HEK293 (cell line): ENCODE measurements at regions not wholly inside any gene's neighbourhood (a gene's known extent, or its start where the extent isn't known, plus 50 kb on each side); places are given as distances from the start of the nearest gene placed in this dataset.

Source experiments
- CTCF ChIA-PET: fragments of 350-600 bp; formaldehyde crosslinking; extraction: SDS; loops from one replicate; lab custom pipeline; 2021; ENCODE audit warnings: antibody characterized with exemption; lab: Yijun Ruan, JAX
- POLR2A ChIA-PET: fragments of 300-600 bp; formaldehyde crosslinking; extraction: SDS; loops from one replicate; lab custom pipeline; 2020; ENCODE audit warnings: antibody characterized with exemption, inconsistent platforms; lab: Yijun Ruan, JAX
- H3K27ac ChIP-seq: fragments of 200-500 bp; sonication (Bioruptor generic); 2 replicates; pipeline ENCODE4 v1.5.1; 2014; ENCODE audit warnings: low read depth, low read length, control low read depth, inconsistent platforms; ENCODE audit errors: extremely low read depth
- H3K36me3 ChIP-seq, 2 experiments: fragments of 200-500 bp in 1 of 2; sonication (Bioruptor generic) in 1 of 2; 1 replicate in 1 of 2; 2 replicates in 1 of 2; pipeline ENCODE4 v1.5.1; 2014 to 2017; ENCODE audit warnings: inconsistent platforms in 2 of 2, low read length in 2 of 2; ENCODE audit not compliant: control insufficient read depth in 2 of 2, insufficient read depth in 1 of 2
- H3K4me1 ChIP-seq: fragments of 200-500 bp; sonication (Bioruptor generic); 2 replicates; pipeline ENCODE4 v1.5.1; 2014; ENCODE audit warnings: mild to moderate bottlenecking, low read length, inconsistent platforms; ENCODE audit not compliant: control insufficient read depth, insufficient read depth
- H3K4me3 ChIP-seq: 2 replicates; pipeline ENCODE4 v1.5.1; 2011; ENCODE audit warnings: low read depth, mild to moderate bottlenecking, control low read depth, low read length, moderate library complexity
- H3K9me3 ChIP-seq: fragments of 200-500 bp; sonication (Bioruptor generic); 2 replicates; pipeline ENCODE4 v1.5.1; 2014; ENCODE audit warnings: low read depth, low read length, inconsistent platforms; ENCODE audit not compliant: control insufficient read depth, insufficient read depth
- GLIS1 ChIP-seq: fragments of 450-650 bp; formaldehyde crosslinking; IDR thresholded peaks from 2 replicates; pipeline ENCODE4 v1.5.1; 2016; ENCODE audit warnings: missing biosample characterization, missing genetic modification characterization
- IKZF3 ChIP-seq: fragments of 450-650 bp; IDR thresholded peaks from 2 replicates; pipeline ENCODE4 v1.5.0; 2018; ENCODE audit warnings: missing biosample characterization, mild to moderate bottlenecking, missing genetic modification characterization, moderate library complexity
- KLF1 ChIP-seq: fragments of 450-650 bp; formaldehyde crosslinking; IDR thresholded peaks from 2 replicates; pipeline ENCODE4 v1.5.1; 2016; ENCODE audit warnings: missing biosample characterization, missing genetic modification characterization
- KLF10 ChIP-seq: fragments of 450-650 bp; IDR thresholded peaks from 2 replicates; pipeline ENCODE4 v1.5.1; 2018; ENCODE audit warnings: missing biosample characterization, mild to moderate bottlenecking, missing genetic modification characterization
- KLF16 ChIP-seq: fragments of 450-650 bp; formaldehyde crosslinking; IDR thresholded peaks from 2 replicates; pipeline ENCODE4 v1.5.1; 2017; ENCODE audit warnings: missing biosample characterization, missing genetic modification characterization
- OVOL3 ChIP-seq: fragments of 450-650 bp; formaldehyde crosslinking; IDR thresholded peaks from 2 replicates; pipeline ENCODE4 v1.5.1; 2016; ENCODE audit warnings: missing biosample characterization, missing genetic modification characterization
- PRDM2 ChIP-seq: fragments of 450-650 bp; formaldehyde crosslinking; IDR thresholded peaks from 2 replicates; pipeline ENCODE4 v1.5.1; 2016; ENCODE audit warnings: missing biosample characterization, missing genetic modification characterization, borderline replicate concordance
- SALL2 ChIP-seq: fragments of 450-650 bp; formaldehyde crosslinking; IDR thresholded peaks from 2 replicates; pipeline ENCODE4 v1.5.0; 2017; ENCODE audit warnings: missing biosample characterization, mild to moderate bottlenecking, missing genetic modification characterization, borderline replicate concordance
- SP2 ChIP-seq: fragments of 450-650 bp; formaldehyde crosslinking; IDR thresholded peaks from 2 replicates; pipeline ENCODE4 v1.5.1; 2016; ENCODE audit warnings: missing biosample characterization, missing genetic modification characterization
- ZBTB48 ChIP-seq: fragments of 450-650 bp; formaldehyde crosslinking; IDR thresholded peaks from 2 replicates; pipeline ENCODE4 v1.5.1; 2016; ENCODE audit warnings: missing biosample characterization, missing genetic modification characterization
- ZEB2 ChIP-seq: fragments of 450-650 bp; formaldehyde crosslinking; IDR thresholded peaks from 2 replicates; pipeline ENCODE4 v1.5.1; 2016; ENCODE audit warnings: missing biosample characterization, missing genetic modification characterization
- ZNF10 ChIP-seq: fragments of 450-650 bp; formaldehyde crosslinking; IDR thresholded peaks from 2 replicates; pipeline ENCODE4 v1.5.1; 2017; ENCODE audit warnings: missing biosample characterization, missing genetic modification characterization
- ZNF112 ChIP-seq: fragments of 450-650 bp; formaldehyde crosslinking; IDR thresholded peaks from 2 replicates; pipeline ENCODE4 v1.5.0; 2017; ENCODE audit warnings: missing biosample characterization, missing genetic modification characterization
- ZNF114 ChIP-seq: fragments of 450-650 bp; formaldehyde crosslinking; IDR thresholded peaks from 2 replicates; pipeline ENCODE4 v1.5.0; 2017; ENCODE audit warnings: missing biosample characterization, missing genetic modification characterization
- ZNF132 ChIP-seq: fragments of 450-650 bp; formaldehyde crosslinking; IDR thresholded peaks from 2 replicates; pipeline ENCODE4 v1.5.1; 2017; ENCODE audit warnings: missing biosample characterization, missing genetic modification characterization, borderline replicate concordance
- ZNF23 ChIP-seq: fragments of 450-650 bp; formaldehyde crosslinking; IDR thresholded peaks from 2 replicates; pipeline ENCODE4 v1.5.1; 2016; ENCODE audit warnings: missing biosample characterization, missing genetic modification characterization, borderline replicate concordance
- ZNF335 ChIP-seq: fragments of 450-650 bp; formaldehyde crosslinking; conservative IDR thresholded peaks from 2 replicates; pipeline ENCODE4 v1.5.1; 2016; ENCODE audit warnings: missing biosample characterization, missing genetic modification characterization
- ZNF354C ChIP-seq: fragments of 450-650 bp; formaldehyde crosslinking; IDR thresholded peaks from 2 replicates; pipeline ENCODE4 v1.5.1; 2016; ENCODE audit warnings: missing biosample characterization, missing genetic modification characterization, low read depth, borderline replicate concordance
- ZNF423 ChIP-seq: fragments of 450-650 bp; formaldehyde crosslinking; IDR thresholded peaks from 2 replicates; pipeline ENCODE4 v1.5.1; 2016; ENCODE audit warnings: missing biosample characterization, missing genetic modification characterization
- ZNF510 ChIP-seq: fragments of 450-650 bp; formaldehyde crosslinking; IDR thresholded peaks from 2 replicates; pipeline ENCODE4 v1.5.1; 2018; ENCODE audit warnings: mild to moderate bottlenecking, missing genetic modification characterization, missing biosample characterization; ENCODE audit not compliant: insufficient replicate concordance
- ZNF530 ChIP-seq: fragments of 450-650 bp; formaldehyde crosslinking; IDR thresholded peaks from 2 replicates; pipeline ENCODE4 v1.5.1; 2016; ENCODE audit warnings: low read depth, missing biosample characterization, missing genetic modification characterization
- ZNF585B ChIP-seq: fragments of 450-650 bp; formaldehyde crosslinking; IDR thresholded peaks from 2 replicates; pipeline ENCODE4 v1.5.1; 2016; ENCODE audit warnings: missing biosample characterization, missing genetic modification characterization
- ZNF626 ChIP-seq: fragments of 450-650 bp; sonication (Bioruptor Pico); formaldehyde crosslinking; IDR thresholded peaks from 2 replicates; pipeline ENCODE4 v1.5.1; 2018; ENCODE audit warnings: missing biosample characterization, missing genetic modification characterization, inconsistent platforms
- ZNF658 ChIP-seq: fragments of 450-650 bp; formaldehyde crosslinking; IDR thresholded peaks from 2 replicates; pipeline ENCODE4; 2016; ENCODE audit warnings: missing biosample characterization, missing genetic modification characterization
- ZNF830 ChIP-seq: fragments of 450-650 bp; IDR thresholded peaks from 2 replicates; pipeline ENCODE4 v1.5.0; 2018; ENCODE audit warnings: missing biosample characterization, missing genetic modification characterization, low read depth, mild to moderate bottlenecking, moderate library complexity
- TF ChIP-seq, protein P1 (sequence below): fragments of 450-650 bp; formaldehyde crosslinking; IDR thresholded peaks from 2 replicates; pipeline ENCODE4 v1.5.1; 2016; ENCODE audit warnings: missing biosample characterization, missing genetic modification characterization
- TF ChIP-seq, protein P2 (sequence below): fragments of 450-650 bp; formaldehyde crosslinking; IDR thresholded peaks from 2 replicates; pipeline ENCODE4 v1.5.1; 2016; ENCODE audit warnings: missing biosample characterization, missing genetic modification characterization, borderline replicate concordance

DNA sequence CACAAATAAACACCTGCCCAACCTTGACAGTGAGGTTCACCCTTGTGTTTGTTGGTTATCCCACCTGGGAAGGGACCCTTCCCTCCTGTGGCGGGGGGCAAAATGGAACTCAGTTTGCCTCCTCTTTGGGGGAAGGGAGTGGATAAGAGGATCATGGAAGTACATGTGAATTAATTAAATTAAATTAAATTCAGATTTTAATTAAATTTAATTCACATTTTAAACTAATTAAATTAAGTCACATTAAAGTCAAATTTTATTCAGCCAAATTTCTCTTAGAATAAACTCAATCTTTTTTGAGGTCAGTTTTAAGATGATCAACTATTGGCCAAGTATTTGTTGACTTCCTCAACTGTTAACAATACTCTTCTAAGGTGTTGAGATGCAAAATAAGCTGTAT, 252.4 kb upstream of the AJAP1 start:
- ChIA-PET CTCF (no interaction called here), POLR2A (no interaction called here)
- H3K4me1 ChIP-seq: no peaks in the 10 kb centered on the region
- no peaks in the 10 kb centered on the region for H3K36me3 ChIP-seq
- TF ChIP-seq ZNF423: no peak
- no peak for TF ChIP-seq ZNF23 (tag by site-specific recombination)
- TF ChIP-seq ZNF335: no peak
- TF ChIP-seq, protein P1, sequence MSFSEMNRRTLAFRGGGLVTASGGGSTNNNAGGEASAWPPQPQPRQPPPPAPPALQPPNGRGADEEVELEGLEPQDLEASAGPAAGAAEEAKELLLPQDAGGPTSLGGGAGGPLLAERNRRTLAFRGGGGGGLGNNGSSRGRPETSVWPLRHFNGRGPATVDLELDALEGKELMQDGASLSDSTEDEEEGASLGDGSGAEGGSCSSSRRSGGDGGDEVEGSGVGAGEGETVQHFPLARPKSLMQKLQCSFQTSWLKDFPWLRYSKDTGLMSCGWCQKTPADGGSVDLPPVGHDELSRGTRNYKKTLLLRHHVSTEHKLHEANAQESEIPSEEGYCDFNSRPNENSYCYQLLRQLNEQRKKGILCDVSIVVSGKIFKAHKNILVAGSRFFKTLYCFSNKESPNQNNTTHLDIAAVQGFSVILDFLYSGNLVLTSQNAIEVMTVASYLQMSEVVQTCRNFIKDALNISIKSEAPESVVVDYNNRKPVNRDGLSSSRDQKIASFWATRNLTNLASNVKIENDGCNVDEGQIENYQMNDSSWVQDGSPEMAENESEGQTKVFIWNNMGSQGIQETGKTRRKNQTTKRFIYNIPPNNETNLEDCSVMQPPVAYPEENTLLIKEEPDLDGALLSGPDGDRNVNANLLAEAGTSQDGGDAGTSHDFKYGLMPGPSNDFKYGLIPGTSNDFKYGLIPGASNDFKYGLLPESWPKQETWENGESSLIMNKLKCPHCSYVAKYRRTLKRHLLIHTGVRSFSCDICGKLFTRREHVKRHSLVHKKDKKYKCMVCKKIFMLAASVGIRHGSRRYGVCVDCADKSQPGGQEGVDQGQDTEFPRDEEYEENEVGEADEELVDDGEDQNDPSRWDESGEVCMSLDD (tag by site-specific recombination): no peak
- TF ChIP-seq ZNF585B (tag by site-specific recombination): no peak
- TF ChIP-seq ZNF114 (tag by site-specific recombination): no peak
- no peak for TF ChIP-seq ZNF112 (tag by site-specific recombination)
- no peak for TF ChIP-seq GLIS1
- TF ChIP-seq ZNF530 (tag by site-specific recombination): no peak
- TF ChIP-seq IKZF3 (tag by site-specific recombination): no peak
- no peak for TF ChIP-seq ZNF354C
- TF ChIP-seq ZNF830 (tag by site-specific recombination): no peak
- no peak for TF ChIP-seq ZEB2
- TF ChIP-seq KLF1: no peak
- no peak for TF ChIP-seq ZNF658 (tag by site-specific recombination)
- TF ChIP-seq, protein P2, sequence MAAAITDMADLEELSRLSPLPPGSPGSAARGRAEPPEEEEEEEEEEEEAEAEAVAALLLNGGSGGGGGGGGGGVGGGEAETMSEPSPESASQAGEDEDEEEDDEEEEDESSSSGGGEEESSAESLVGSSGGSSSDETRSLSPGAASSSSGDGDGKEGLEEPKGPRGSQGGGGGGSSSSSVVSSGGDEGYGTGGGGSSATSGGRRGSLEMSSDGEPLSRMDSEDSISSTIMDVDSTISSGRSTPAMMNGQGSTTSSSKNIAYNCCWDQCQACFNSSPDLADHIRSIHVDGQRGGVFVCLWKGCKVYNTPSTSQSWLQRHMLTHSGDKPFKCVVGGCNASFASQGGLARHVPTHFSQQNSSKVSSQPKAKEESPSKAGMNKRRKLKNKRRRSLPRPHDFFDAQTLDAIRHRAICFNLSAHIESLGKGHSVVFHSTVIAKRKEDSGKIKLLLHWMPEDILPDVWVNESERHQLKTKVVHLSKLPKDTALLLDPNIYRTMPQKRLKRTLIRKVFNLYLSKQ: no peak
- TF ChIP-seq KLF16 (tag by site-specific recombination): no peak
- no peak for TF ChIP-seq KLF10 (tag by site-specific recombination)
- H3K9me3 ChIP-seq: no peaks in the 10 kb centered on the region
- H3K4me3 ChIP-seq: no peak overlapping the region
- H3K27ac ChIP-seq: no peak overlapping the region

DNA sequence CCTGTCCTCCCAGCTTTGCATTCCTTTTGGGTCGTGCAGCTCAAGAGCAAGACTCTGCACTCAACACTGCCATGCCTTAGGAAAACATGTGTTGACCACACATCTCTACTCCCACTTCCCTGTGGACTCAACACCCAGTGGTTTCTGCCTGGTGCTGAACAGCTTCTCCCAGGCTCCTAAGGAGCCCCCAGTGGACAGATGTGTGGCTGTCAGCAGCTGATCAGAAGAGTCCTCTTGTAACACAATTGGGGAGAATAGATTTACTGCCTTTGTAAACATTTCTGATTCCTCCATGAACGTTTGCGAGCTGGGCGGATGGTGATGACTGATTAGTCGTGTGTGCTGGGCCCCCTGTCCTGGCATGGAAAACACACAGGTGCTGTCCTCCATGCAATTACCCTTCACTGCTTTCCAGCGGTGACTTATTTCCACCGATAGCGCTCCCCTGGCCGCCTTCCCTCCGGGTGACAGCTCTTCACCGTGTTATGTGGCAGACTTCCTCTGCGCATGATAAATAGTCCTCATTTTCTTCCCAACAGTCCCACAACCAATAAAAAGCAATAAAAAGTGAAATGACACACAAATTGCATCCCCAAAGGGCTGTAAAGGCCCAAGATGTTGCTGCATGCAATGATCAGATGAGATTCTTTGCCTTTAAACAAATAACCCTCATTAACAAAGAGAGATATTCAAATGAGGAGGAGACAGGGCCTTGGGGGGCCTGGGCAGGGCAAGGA, 249.4 kb upstream of the AJAP1 start:
- H3K36me3 ChIP-seq: no peaks in the 10 kb centered on the region
- POLR2A ChIA-PET: no interaction called here
- H3K9me3 ChIP-seq: no peaks in the 10 kb centered on the region
- no peaks in the 10 kb centered on the region for H3K4me1 ChIP-seq
- H3K27ac ChIP-seq: no peak overlapping the region
- H3K4me3 ChIP-seq: no peak overlapping the region
- TF ChIP-seq ZNF626 (tag by site-specific recombination): no peak
- TF ChIP-seq OVOL3 (tag by site-specific recombination): no peak
- TF ChIP-seq SALL2 (tag by site-specific recombination): no peak
- no peak for TF ChIP-seq SP2 (tag by site-specific recombination)
- TF ChIP-seq ZNF510: no peak
- TF ChIP-seq ZNF132: no peak
- no peak for TF ChIP-seq ZBTB48 (tag by site-specific recombination)
- TF ChIP-seq ZNF10 (tag by site-specific recombination): no peak
- TF ChIP-seq PRDM2 (tag by site-specific recombination): no peak
- TF ChIP-seq, all 188 proteins: peak for 0
- CTCF ChIA-PET: no interaction called here
